Calu3 (cell line): ENCODE measurements at regions not wholly inside any gene's neighbourhood (a gene's known extent, or its start where the extent isn't known, plus 50 kb on each side); places are given as distances from the start of the nearest gene placed in this dataset.

Experiments used
- BruUV-seq: library from RNA; stranded (reverse); fragments of 400-500 nt; replicated peaks from 2 replicates; lab custom pipeline; 2021; lab: Mats Ljungman, UMichigan
- CTCF ChIA-PET: fragments of 300-600 bp; sonication (Branson Sonifier 250); formaldehyde crosslinking; loops from one replicate; lab custom pipeline; 2022; ENCODE audit warnings: antibody characterized with exemption; lab: Charles Lee
- DNase-seq: peaks from one replicate; pipeline ENCODE4 v3.0.0; 2022
- H3K27ac Mint-ChIP-seq: one replicate; pipeline ENCODE4 v1.8.0; 2022; ENCODE audit warnings: mixed read lengths; ENCODE audit not compliant: unreplicated experiment
- H3K27me3 Mint-ChIP-seq: one replicate; pipeline ENCODE4 v1.8.0; 2022; ENCODE audit warnings: mixed read lengths; ENCODE audit not compliant: unreplicated experiment
- H3K36me3 Mint-ChIP-seq: one replicate; pipeline ENCODE4 v1.8.0; 2022; ENCODE audit warnings: mild to moderate bottlenecking, moderate library complexity, mixed read lengths; ENCODE audit not compliant: insufficient read depth, unreplicated experiment
- H3K4me1 Mint-ChIP-seq: one replicate; pipeline ENCODE4 v1.8.0; 2022; ENCODE audit warnings: mild to moderate bottlenecking, low read depth, mixed read lengths; ENCODE audit not compliant: unreplicated experiment
- H3K4me3 Mint-ChIP-seq: one replicate; pipeline ENCODE4 v1.8.0; 2022; ENCODE audit warnings: mild to moderate bottlenecking, low read depth, moderate library complexity, mixed read lengths; ENCODE audit not compliant: unreplicated experiment
- H3K9me3 Mint-ChIP-seq: one replicate; pipeline ENCODE4 v1.8.0; 2022; ENCODE audit warnings: low read depth, mixed read lengths; ENCODE audit not compliant: unreplicated experiment
- CTCF ChIP-seq: fragments of 200-600 bp; IDR thresholded peaks from one replicate; pipeline ENCODE4 v1.8.0; 2022; ENCODE audit warnings: antibody characterized with exemption; ENCODE audit not compliant: unreplicated experiment
- intact Hi-C: fragments of 100-400 bp; cut with micrococcal nuclease; formaldehyde crosslinking; loops from one replicate; pipeline ENCODE4 v1.10.0; 2022; ENCODE audit not compliant: unreplicated experiment

- Mint-ChIP-seq H3K27me3 (no peaks in the 10 kb centered on the region), H3K27ac (no peak overlapping the region), H3K4me1 (no peaks in the 10 kb centered on the region), H3K4me3 (no peak overlapping the region), H3K9me3 (no peaks in the 10 kb centered on the region), H3K36me3 (no peaks in the 10 kb centered on the region)
- no peak for DNase-seq
- intact Hi-C loops = no loop called here
- BruUV-seq = no TSS peak
- CTCF ChIA-PET = no interaction called here
- no peak for TF ChIP-seq CTCF
These were observed 141.7 kb upstream of the SEMA3D start for GRCh38 chr7:85328456-85328998.

- Mint-ChIP-seq H3K4me3 (no peak overlapping the region), H3K27ac (no peak overlapping the region), H3K36me3 (no peaks in the 10 kb centered on the region), H3K4me1 (no peaks in the 10 kb centered on the region), H3K9me3 (no peaks in the 10 kb centered on the region), H3K27me3 (no peaks in the 10 kb centered on the region)
- CTCF ChIA-PET = no interaction called here
- intact Hi-C loops = no loop called here
- no peak for TF ChIP-seq CTCF
- DNase-seq = no peak
- BruUV-seq = no TSS peak
These were observed 137.4 kb upstream of the SEMA3D start for GRCh38 chr7:85324145-85324799.

- no peak for DNase-seq
- Mint-ChIP-seq H3K36me3 (no peaks in the 10 kb centered on the region), H3K27ac (no peak overlapping the region), H3K9me3 (no peaks in the 10 kb centered on the region), H3K4me1 (no peaks in the 10 kb centered on the region), H3K27me3 (no peaks in the 10 kb centered on the region), H3K4me3 (no peak overlapping the region)
- CTCF ChIA-PET = no interaction called here
- TF ChIP-seq CTCF = no peak
- BruUV-seq = no TSS peak
- intact Hi-C loops = no loop called here
These were observed 135.4 kb upstream of the SEMA3D start for GRCh38 chr7:85322252-85322651.

- no peak overlapping the region for H3K27ac Mint-ChIP-seq
- no peaks in the 10 kb centered on the region for H3K36me3 Mint-ChIP-seq
- H3K9me3 Mint-ChIP-seq = no peaks in the 10 kb centered on the region
- H3K27me3 Mint-ChIP-seq = no peaks in the 10 kb centered on the region
- intact Hi-C loops = no loop called here
- no peak for TF ChIP-seq CTCF
- no TSS peak for BruUV-seq
- no peak for DNase-seq
- no peak overlapping the region for H3K4me3 Mint-ChIP-seq
- no peaks in the 10 kb centered on the region for H3K4me1 Mint-ChIP-seq
- CTCF ChIA-PET = no interaction called here
These were observed 134.0 kb upstream of the SEMA3D start for GRCh38 chr7:85320699-85321476.
